ENCODE measurements at regions not wholly inside any gene's neighbourhood (a gene's known extent, or its start where the extent isn't known, plus 50 kb on each side); places are given as distances from the start of the nearest gene placed in this dataset.
"Not testable (repeated sequence)": the region's sequence is repeated elsewhere in the genome, so short reads cannot be mapped to it uniquely, and the experiment has no call there.

DNA sequence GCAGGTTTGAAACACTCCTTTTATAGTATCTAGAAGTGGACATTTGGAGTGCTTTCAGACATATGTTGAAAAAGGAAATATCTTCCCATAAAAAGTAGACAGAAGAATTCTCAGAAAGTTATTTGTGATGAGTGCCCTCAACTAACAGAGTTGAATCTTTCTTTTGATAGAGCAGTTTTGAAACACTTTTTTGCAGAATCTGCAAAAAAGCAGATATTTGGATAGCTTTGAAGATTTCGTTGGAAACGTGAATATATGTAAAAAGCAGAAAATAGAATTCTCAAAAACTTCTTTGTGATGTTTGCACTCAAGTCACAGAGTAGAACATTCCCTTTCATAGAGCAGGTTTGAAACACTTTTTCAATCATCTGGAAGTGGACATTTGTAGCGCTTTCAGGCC lies 676.4 kb upstream of the ZNF337 start:
- H3K4me1 ChIP-seq (ENCODE audit: control extremely low read depth in 1 of 4, control insufficient read depth in 4 of 4, insufficient read depth in 4 of 4, low read length in 3 of 4); CTCF ChIA-PET; H3K27ac ChIP-seq (ENCODE audit: insufficient read depth in 1 of 2, low read depth in 1 of 2, low read length in 2 of 2, poor library complexity in 1 of 2, severe bottlenecking in 2 of 2); POLR2A ChIA-PET; H3K27me3 ChIP-seq (replicated peaks in 2 of 5; ENCODE audit: control insufficient read depth in 4 of 5, insufficient read depth in 5 of 5, low read length in 4 of 5); H3K4me3 ChIP-seq (ENCODE audit: control insufficient read depth in 1 of 7, extremely low read depth in 1 of 7, insufficient read depth in 4 of 7, low read depth in 2 of 7, low read length in 6 of 7); H3K36me3 ChIP-seq (ENCODE audit: control insufficient read depth in 4 of 4, insufficient read depth in 4 of 4, low read length in 3 of 4); H3K9me3 ChIP-seq (ENCODE audit: control extremely low read depth in 1 of 5, control insufficient read depth in 4 of 5, insufficient read depth in 2 of 5, low read depth in 1 of 5, low read length in 4 of 5); DNase-seq: not testable (repeated sequence)
- 100% methylated on average over 2 of the region's 3 CpGs for WGBS (ENCODE audit: insufficient coverage)

DNA sequence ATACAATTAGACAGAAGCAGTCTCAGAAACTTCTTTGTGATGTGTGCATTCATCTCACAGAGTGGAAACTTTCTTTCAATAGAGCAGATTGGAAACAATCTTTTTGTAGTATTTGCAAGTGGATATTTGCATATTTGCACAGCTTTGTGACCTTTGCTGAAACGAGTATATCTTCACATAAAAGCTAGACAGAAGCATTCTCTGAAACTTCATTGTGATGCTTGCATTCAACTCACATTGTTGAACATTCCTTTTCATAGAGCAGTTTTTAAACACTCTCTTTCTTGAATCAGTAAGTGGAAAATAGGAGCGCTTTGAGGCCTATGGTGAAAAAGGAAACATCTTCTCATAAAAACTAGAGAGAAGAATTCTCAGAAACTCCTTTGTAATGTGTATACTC lies 657.9 kb upstream of the ZNF337 start:
- no peak overlapping the region for H3K27ac ChIP-seq (ENCODE audit: insufficient read depth in 1 of 2, low read depth in 1 of 2, low read length in 2 of 2, poor library complexity in 1 of 2, severe bottlenecking in 2 of 2)
- no peaks in the 10 kb centered on the region for H3K27me3 ChIP-seq (replicated peaks in 2 of 5; ENCODE audit: control insufficient read depth in 4 of 5, insufficient read depth in 5 of 5, low read length in 4 of 5)
- CTCF ChIA-PET = no interaction called here
- DNase-seq = no peak
- no peak overlapping the region for H3K4me3 ChIP-seq (ENCODE audit: control insufficient read depth in 1 of 7, extremely low read depth in 1 of 7, insufficient read depth in 4 of 7, low read depth in 2 of 7, low read length in 6 of 7)
- no peaks in the 10 kb centered on the region for H3K36me3 ChIP-seq (ENCODE audit: control insufficient read depth in 4 of 4, insufficient read depth in 4 of 4, low read length in 3 of 4)
- H3K9me3 ChIP-seq (ENCODE audit: control extremely low read depth in 1 of 5, control insufficient read depth in 4 of 5, insufficient read depth in 2 of 5, low read depth in 1 of 5, low read length in 4 of 5) = no peaks in the 10 kb centered on the region
- POLR2A ChIA-PET = no interaction called here
- WGBS (ENCODE audit: insufficient coverage) = no CpG with 5 or more reads among the region's 2 CpGs
- no peaks in the 10 kb centered on the region for H3K4me1 ChIP-seq (ENCODE audit: control extremely low read depth in 1 of 4, control insufficient read depth in 4 of 4, insufficient read depth in 4 of 4, low read length in 3 of 4)

DNA sequence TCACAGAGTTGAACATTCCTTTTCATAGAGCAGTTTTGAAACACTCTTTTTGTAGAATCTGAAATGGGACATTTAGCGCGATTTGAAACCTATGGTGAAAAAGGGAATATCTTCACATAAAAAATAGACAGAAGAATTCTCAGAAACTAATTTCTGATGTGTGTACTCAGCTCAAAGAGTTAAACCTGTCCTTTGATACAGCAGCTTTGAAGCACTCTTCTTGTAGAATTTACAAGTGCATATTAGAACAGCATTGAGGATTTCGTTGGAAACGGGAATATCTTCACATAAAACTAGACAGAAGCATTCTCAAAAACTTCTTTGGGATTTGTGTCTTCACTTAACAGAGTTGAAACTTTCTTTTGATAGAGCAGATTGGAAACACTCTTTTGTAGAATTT lies 650.7 kb upstream of the ZNF337 start:
- Histone ChIP-seq H3K9me3 (ENCODE audit: control extremely low read depth in 1 of 5, control insufficient read depth in 4 of 5, insufficient read depth in 2 of 5, low read depth in 1 of 5, low read length in 4 of 5) (peaks cover 0 to 3% (median 0%) of the 10 kb centered on the region in 5 experiments), H3K27ac (ENCODE audit: insufficient read depth in 1 of 2, low read depth in 1 of 2, low read length in 2 of 2, poor library complexity in 1 of 2, severe bottlenecking in 2 of 2) (no peak overlapping the region), H3K36me3 (ENCODE audit: control insufficient read depth in 4 of 4, insufficient read depth in 4 of 4, low read length in 3 of 4) (no peaks in the 10 kb centered on the region), H3K27me3 (replicated peaks in 2 of 5; ENCODE audit: control insufficient read depth in 4 of 5, insufficient read depth in 5 of 5, low read length in 4 of 5) (no peaks in the 10 kb centered on the region), H3K4me1 (ENCODE audit: control extremely low read depth in 1 of 4, control insufficient read depth in 4 of 4, insufficient read depth in 4 of 4, low read length in 3 of 4) (no peaks in the 10 kb centered on the region), H3K4me3 (ENCODE audit: control insufficient read depth in 1 of 7, extremely low read depth in 1 of 7, insufficient read depth in 4 of 7, low read depth in 2 of 7, low read length in 6 of 7) (no peak overlapping the region)
- WGBS (ENCODE audit: insufficient coverage) = 100% methylated on average over 2 of the region's 4 CpGs
- no peak for DNase-seq
- ChIA-PET POLR2A (no interaction called here), CTCF (no interaction called here)

DNA sequence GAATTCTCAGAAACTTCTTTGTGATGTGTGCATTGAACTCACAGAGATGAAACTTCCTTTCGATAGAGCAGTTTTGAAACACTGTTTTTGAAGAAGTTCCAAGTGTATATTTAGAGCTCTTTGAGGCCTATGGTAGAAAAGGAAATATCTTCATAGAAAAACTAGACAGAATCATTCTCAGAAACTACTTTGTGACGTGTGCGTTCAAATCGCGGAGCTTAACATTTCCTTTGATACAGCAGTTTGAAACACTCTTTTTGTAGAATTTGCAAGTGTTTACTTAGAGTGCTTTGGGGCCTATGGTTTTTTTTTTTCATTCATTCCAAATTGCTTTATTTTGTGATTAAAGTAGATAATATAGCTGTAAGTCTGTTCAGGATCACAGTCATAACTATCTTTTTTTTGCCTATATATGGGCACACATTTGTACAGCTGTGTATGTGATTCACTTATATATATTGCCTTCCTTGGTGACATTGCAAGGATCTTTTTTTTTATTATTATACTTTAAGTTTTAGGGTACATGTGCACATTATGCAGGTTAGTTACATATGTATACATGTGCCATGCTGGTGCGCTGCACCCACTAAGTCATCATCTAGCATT lies 643.9 kb upstream of the ZNF337 start:
- CTCF ChIA-PET; DNase-seq; H3K27me3 ChIP-seq (replicated peaks in 2 of 5; ENCODE audit: control insufficient read depth in 4 of 5, insufficient read depth in 5 of 5, low read length in 4 of 5); POLR2A ChIA-PET; H3K27ac ChIP-seq (ENCODE audit: insufficient read depth in 1 of 2, low read depth in 1 of 2, low read length in 2 of 2, poor library complexity in 1 of 2, severe bottlenecking in 2 of 2); H3K4me3 ChIP-seq (ENCODE audit: control insufficient read depth in 1 of 7, extremely low read depth in 1 of 7, insufficient read depth in 4 of 7, low read depth in 2 of 7, low read length in 6 of 7); H3K36me3 ChIP-seq (ENCODE audit: control insufficient read depth in 4 of 4, insufficient read depth in 4 of 4, low read length in 3 of 4); H3K4me1 ChIP-seq (ENCODE audit: control extremely low read depth in 1 of 4, control insufficient read depth in 4 of 4, insufficient read depth in 4 of 4, low read length in 3 of 4); H3K9me3 ChIP-seq (ENCODE audit: control extremely low read depth in 1 of 5, control insufficient read depth in 4 of 5, insufficient read depth in 2 of 5, low read depth in 1 of 5, low read length in 4 of 5): not testable (repeated sequence)
- 93% methylated on average over 3 of the region's 6 CpGs for WGBS (ENCODE audit: insufficient coverage)

DNA sequence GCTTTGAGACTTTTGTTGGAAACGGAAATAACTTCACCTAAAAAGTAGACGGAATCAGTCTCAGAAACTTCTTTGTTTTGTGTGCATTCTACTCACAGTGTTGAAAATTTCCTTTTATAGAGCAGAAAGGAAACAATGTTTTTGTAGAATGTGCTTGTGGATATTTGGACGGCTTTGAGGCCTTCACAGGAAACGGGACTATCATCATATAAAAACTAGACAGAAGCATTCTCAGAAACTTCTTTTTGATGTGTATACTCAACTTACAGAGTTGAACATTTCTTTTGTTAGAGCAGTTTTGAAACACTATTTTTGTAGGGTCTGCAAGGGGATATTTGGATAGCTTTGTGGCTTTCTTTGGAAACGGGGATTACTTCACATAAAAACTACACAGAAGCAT lies 627.5 kb upstream of the ZNF337 start:
- WGBS (ENCODE audit: insufficient coverage) = no CpG with 5 or more reads among the region's 5 CpGs
- H3K9me3 ChIP-seq (ENCODE audit: control extremely low read depth in 1 of 5, control insufficient read depth in 4 of 5, insufficient read depth in 2 of 5, low read depth in 1 of 5, low read length in 4 of 5) = no peaks in the 10 kb centered on the region
- POLR2A ChIA-PET = no interaction called here
- H3K27me3 ChIP-seq (replicated peaks in 2 of 5; ENCODE audit: control insufficient read depth in 4 of 5, insufficient read depth in 5 of 5, low read length in 4 of 5) = no peaks in the 10 kb centered on the region
- H3K4me3 ChIP-seq (ENCODE audit: control insufficient read depth in 1 of 7, extremely low read depth in 1 of 7, insufficient read depth in 4 of 7, low read depth in 2 of 7, low read length in 6 of 7) = no peak overlapping the region
- H3K4me1 ChIP-seq (ENCODE audit: control extremely low read depth in 1 of 4, control insufficient read depth in 4 of 4, insufficient read depth in 4 of 4, low read length in 3 of 4) = no peaks in the 10 kb centered on the region
- DNase-seq = no peak
- no peak overlapping the region for H3K27ac ChIP-seq (ENCODE audit: insufficient read depth in 1 of 2, low read depth in 1 of 2, low read length in 2 of 2, poor library complexity in 1 of 2, severe bottlenecking in 2 of 2)
- CTCF ChIA-PET = no interaction called here
- H3K36me3 ChIP-seq (ENCODE audit: control insufficient read depth in 4 of 4, insufficient read depth in 4 of 4, low read length in 3 of 4) = no peaks in the 10 kb centered on the region

DNA sequence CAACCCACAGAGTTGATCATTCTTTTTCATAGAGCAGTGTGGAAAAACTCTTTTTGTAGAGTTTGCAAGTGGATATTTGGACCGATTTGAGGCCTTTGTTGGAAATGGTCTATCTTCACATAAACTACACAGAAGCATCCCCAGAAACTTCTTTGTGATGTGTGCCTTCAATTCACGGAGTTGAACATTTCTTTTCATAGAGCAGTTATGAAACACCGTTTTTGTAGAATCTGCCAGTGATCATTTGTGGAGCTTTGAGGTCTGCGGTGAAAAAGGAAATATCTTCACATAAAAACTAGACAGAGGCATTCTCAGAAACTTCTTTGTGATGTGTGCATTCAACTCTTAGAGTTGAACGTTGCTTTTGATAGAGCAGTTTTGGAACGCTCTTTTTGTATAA lies 618.4 kb upstream of the ZNF337 start:
- H3K9me3 ChIP-seq (ENCODE audit: control extremely low read depth in 1 of 5, control insufficient read depth in 4 of 5, insufficient read depth in 2 of 5, low read depth in 1 of 5, low read length in 4 of 5) = peaks cover 0 to 2% (median 0%) of the 10 kb centered on the region in 5 experiments
- CTCF ChIA-PET = no interaction called here

DNA sequence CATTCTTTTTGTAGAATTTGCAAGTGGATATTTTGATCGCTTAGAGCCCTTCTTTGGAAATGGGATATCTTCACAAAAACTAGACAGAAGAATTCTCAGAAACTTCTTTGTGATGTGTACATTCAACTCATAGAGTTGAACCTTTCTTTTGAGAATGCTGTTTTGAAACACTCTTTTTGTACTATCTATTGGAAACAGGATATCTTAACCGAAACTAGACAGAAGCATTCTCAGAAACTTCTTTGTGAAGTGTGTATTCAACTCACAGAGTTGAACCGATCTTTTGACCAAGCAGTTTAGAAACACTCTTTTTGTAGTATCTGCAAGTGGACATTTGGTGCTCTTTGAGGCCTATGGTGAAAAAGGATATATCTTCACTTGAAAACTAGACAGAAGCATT lies 613.1 kb upstream of the ZNF337 start:
- H3K4me3 ChIP-seq (ENCODE audit: control insufficient read depth in 1 of 7, extremely low read depth in 1 of 7, insufficient read depth in 4 of 7, low read depth in 2 of 7, low read length in 6 of 7); H3K36me3 ChIP-seq (ENCODE audit: control insufficient read depth in 4 of 4, insufficient read depth in 4 of 4, low read length in 3 of 4); H3K4me1 ChIP-seq (ENCODE audit: control extremely low read depth in 1 of 4, control insufficient read depth in 4 of 4, insufficient read depth in 4 of 4, low read length in 3 of 4); H3K9me3 ChIP-seq (ENCODE audit: control extremely low read depth in 1 of 5, control insufficient read depth in 4 of 5, insufficient read depth in 2 of 5, low read depth in 1 of 5, low read length in 4 of 5); DNase-seq; H3K27ac ChIP-seq (ENCODE audit: insufficient read depth in 1 of 2, low read depth in 1 of 2, low read length in 2 of 2, poor library complexity in 1 of 2, severe bottlenecking in 2 of 2); POLR2A ChIA-PET; H3K27me3 ChIP-seq (replicated peaks in 2 of 5; ENCODE audit: control insufficient read depth in 4 of 5, insufficient read depth in 5 of 5, low read length in 4 of 5); CTCF ChIA-PET: not testable (repeated sequence)
- WGBS (ENCODE audit: insufficient coverage) = 83% methylated on average over 1 of the region's 3 CpGs

More for the DNA sequence above, 618.4 kb upstream of the ZNF337 start:
- Histone ChIP-seq H3K36me3 (ENCODE audit: control insufficient read depth in 4 of 4, insufficient read depth in 4 of 4, low read length in 3 of 4) (no peaks in the 10 kb centered on the region), H3K4me1 (ENCODE audit: control extremely low read depth in 1 of 4, control insufficient read depth in 4 of 4, insufficient read depth in 4 of 4, low read length in 3 of 4) (no peaks in the 10 kb centered on the region), H3K27ac (ENCODE audit: insufficient read depth in 1 of 2, low read depth in 1 of 2, low read length in 2 of 2, poor library complexity in 1 of 2, severe bottlenecking in 2 of 2) (no peak overlapping the region), H3K27me3 (replicated peaks in 2 of 5; ENCODE audit: control insufficient read depth in 4 of 5, insufficient read depth in 5 of 5, low read length in 4 of 5) (no peaks in the 10 kb centered on the region), H3K4me3 (ENCODE audit: control insufficient read depth in 1 of 7, extremely low read depth in 1 of 7, insufficient read depth in 4 of 7, low read depth in 2 of 7, low read length in 6 of 7) (no peak overlapping the region)
- DNase-seq = no peak
- WGBS (ENCODE audit: insufficient coverage) = 100% methylated on average over 2 of the region's 6 CpGs
- POLR2A ChIA-PET = no interaction called here

Measured in common myeloid progenitor, CD34-positive (primary cell).